GM23338 (cell line): ENCODE measurements at regions not wholly inside any gene's neighbourhood (a gene's known extent, or its start where the extent isn't known, plus 50 kb on each side); places are given as distances from the start of the nearest gene placed in this dataset.

Experiments used
- ATAC-seq: fragments of 200-7000 bp; cut with Tn5 transposase; 3 replicates; pipeline ENCODE4 v1.9.1; 2020
- DNase-seq: peaks from one replicate; pipeline ENCODE4 v3.0.0-alpha.2; 2015; ENCODE audit warnings: low spot score
- H2AFZ ChIP-seq: fragments of 200-600 bp; sonication (generic); 2 replicates; pipeline ENCODE4 v1.8.0; 2016; ENCODE audit warnings: antibody characterized with exemption, mild to moderate bottlenecking, moderate library complexity
- H3F3A ChIP-seq: fragments of 200-600 bp; sonication (generic); replicated peaks from 2 replicates; pipeline ENCODE4 v1.8.0; 2017; ENCODE audit warnings: antibody characterized with exemption, mixed run types, low read depth
- H3K27ac ChIP-seq: fragments of 200-600 bp; sonication (generic); 2 replicates; pipeline ENCODE4 v1.6.1; 2016; ENCODE audit warnings: low read depth
- H3K27me3 ChIP-seq: fragments of 200-600 bp; sonication (generic); 2 replicates; pipeline ENCODE4 v1.8.0; 2016; ENCODE audit warnings: mild to moderate bottlenecking, mixed run types, moderate library complexity; ENCODE audit not compliant: insufficient read depth
- H3K36me3 ChIP-seq: fragments of 200-600 bp; sonication (generic); 2 replicates; pipeline ENCODE4 v1.8.0; 2016; ENCODE audit warnings: mild to moderate bottlenecking; ENCODE audit not compliant: insufficient read depth
- H3K4me1 ChIP-seq: fragments of 200-600 bp; sonication (generic); 2 replicates; pipeline ENCODE4 v1.8.0; 2016; ENCODE audit warnings: mild to moderate bottlenecking, moderate library complexity; ENCODE audit not compliant: insufficient read depth
- H3K4me2 ChIP-seq: fragments of 200-600 bp; sonication (generic); 2 replicates; pipeline ENCODE4 v1.7.1; 2017; ENCODE audit warnings: mixed run types
- H3K4me3 ChIP-seq: fragments of 200-600 bp; sonication (generic); 2 replicates; pipeline ENCODE4 v1.6.1; 2016; ENCODE audit warnings: mixed run types
- H3K79me2 ChIP-seq: fragments of 200-600 bp; sonication (generic); replicated peaks from 2 replicates; pipeline ENCODE4 v1.8.0; 2017; ENCODE audit warnings: mild to moderate bottlenecking; ENCODE audit not compliant: insufficient read depth
- H3K9me2 ChIP-seq: fragments of 200-600 bp; sonication (generic); 2 replicates; pipeline ENCODE4 v1.8.0; 2017; ENCODE audit not compliant: insufficient read depth
- H4K20me1 ChIP-seq: fragments of 200-600 bp; sonication (generic); replicated peaks from 2 replicates; pipeline ENCODE4 v1.8.0; 2017; ENCODE audit warnings: mild to moderate bottlenecking; ENCODE audit not compliant: insufficient read depth
- H3K27ac Mint-ChIP-seq: 2 replicates; pipeline ENCODE4 v1.8.0; 2020; ENCODE audit warnings: inconsistent platforms, mild to moderate bottlenecking, moderate library complexity, mixed read lengths
- H3K27me3 Mint-ChIP-seq: 3 replicates; pipeline ENCODE4 v1.8.0; 2022; ENCODE audit warnings: low read depth, mild to moderate bottlenecking, moderate library complexity, mixed read lengths, inconsistent platforms; ENCODE audit not compliant: insufficient read depth, poor library complexity
- H3K36me3 Mint-ChIP-seq: 3 replicates; pipeline ENCODE4 v1.8.0; 2021; ENCODE audit warnings: low read depth, mild to moderate bottlenecking, inconsistent platforms, moderate library complexity, mixed read lengths
- H3K4me1 Mint-ChIP-seq: 3 replicates; pipeline ENCODE4 v1.8.0; 2020; ENCODE audit warnings: mild to moderate bottlenecking, inconsistent platforms, mixed read lengths
- H3K4me3 Mint-ChIP-seq: 3 replicates; pipeline ENCODE4 v1.8.0; 2021; ENCODE audit warnings: moderate library complexity, mild to moderate bottlenecking, inconsistent platforms, mixed read lengths
- H3K9me3 Mint-ChIP-seq: 3 replicates; pipeline ENCODE4 v1.8.0; 2020; ENCODE audit warnings: moderate library complexity, mild to moderate bottlenecking, inconsistent platforms, mixed read lengths
- EZH2 ChIP-seq: fragments of 200-600 bp; sonication (generic); IDR thresholded peaks from one replicate; pipeline ENCODE4 v1.8.0; 2017; ENCODE audit warnings: antibody characterized with exemption, mild to moderate bottlenecking, low read depth; ENCODE audit not compliant: unreplicated experiment
- JUNB ChIP-seq: IDR thresholded peaks from one replicate; pipeline ENCODE4 v1.6.1; 2016; ENCODE audit warnings: antibody characterized with exemption; ENCODE audit not compliant: unreplicated experiment
- ZNF331 ChIP-seq: fragments of 250-450 bp; sonication (Bioruptor Pico); IDR thresholded peaks from 2 replicates; pipeline ENCODE4 v1.5.0; 2020; ENCODE audit warnings: low read depth, mild to moderate bottlenecking, moderate library complexity
- TF ChIP-seq, protein P1 (sequence below): fragments of 250-450 bp; sonication (Bioruptor Pico); IDR thresholded peaks from 2 replicates; pipeline ENCODE4 v1.5.0; 2020; ENCODE audit warnings: mild to moderate bottlenecking, moderate library complexity
- TF ChIP-seq, protein P2 (sequence below): IDR thresholded peaks from one replicate; pipeline ENCODE4 v1.6.1; 2018; ENCODE audit warnings: antibody characterized with exemption; ENCODE audit not compliant: unreplicated experiment

DNA sequence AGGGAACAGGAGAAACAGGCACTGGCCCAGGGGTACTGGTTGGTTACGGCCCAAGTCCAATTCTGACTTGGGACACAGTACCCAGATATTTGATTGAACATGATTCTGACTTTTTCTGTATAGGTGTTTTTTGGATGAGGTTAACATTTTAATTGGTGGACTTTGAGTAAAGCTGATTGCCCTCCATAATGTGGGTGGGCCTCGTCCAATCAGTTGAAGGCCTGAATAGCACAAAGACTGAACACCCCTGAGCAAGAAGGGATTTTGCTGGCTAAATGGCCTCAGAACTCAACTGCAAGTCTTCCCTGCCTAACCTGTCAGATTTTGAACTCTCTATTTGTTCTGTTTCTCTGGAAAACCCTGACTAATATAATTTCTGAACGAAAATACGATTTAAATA, 222.6 kb downstream of the TEX36 start:
- no peak for ATAC-seq
- Histone ChIP-seq H3K4me2 (no peak overlapping the region), H3K4me1 (peaks cover 21% of the 10 kb centered on the region), H3K27me3 (peaks cover 6% of the 10 kb centered on the region; the same call in 1 of the 2 replicates), H3K4me3 (no peak overlapping the region), H4K20me1 (no peaks in the 10 kb centered on the region; the same call in 1 of the 2 replicates), H3K9me2 (peaks cover 8% of the 10 kb centered on the region), H3K79me2 (no peaks in the 10 kb centered on the region), H3K27ac (no peak overlapping the region), H3F3A (no peaks in the 10 kb centered on the region), H2AFZ (no peak overlapping the region), H3K36me3 (no peaks in the 10 kb centered on the region)
- TF ChIP-seq, protein P1, sequence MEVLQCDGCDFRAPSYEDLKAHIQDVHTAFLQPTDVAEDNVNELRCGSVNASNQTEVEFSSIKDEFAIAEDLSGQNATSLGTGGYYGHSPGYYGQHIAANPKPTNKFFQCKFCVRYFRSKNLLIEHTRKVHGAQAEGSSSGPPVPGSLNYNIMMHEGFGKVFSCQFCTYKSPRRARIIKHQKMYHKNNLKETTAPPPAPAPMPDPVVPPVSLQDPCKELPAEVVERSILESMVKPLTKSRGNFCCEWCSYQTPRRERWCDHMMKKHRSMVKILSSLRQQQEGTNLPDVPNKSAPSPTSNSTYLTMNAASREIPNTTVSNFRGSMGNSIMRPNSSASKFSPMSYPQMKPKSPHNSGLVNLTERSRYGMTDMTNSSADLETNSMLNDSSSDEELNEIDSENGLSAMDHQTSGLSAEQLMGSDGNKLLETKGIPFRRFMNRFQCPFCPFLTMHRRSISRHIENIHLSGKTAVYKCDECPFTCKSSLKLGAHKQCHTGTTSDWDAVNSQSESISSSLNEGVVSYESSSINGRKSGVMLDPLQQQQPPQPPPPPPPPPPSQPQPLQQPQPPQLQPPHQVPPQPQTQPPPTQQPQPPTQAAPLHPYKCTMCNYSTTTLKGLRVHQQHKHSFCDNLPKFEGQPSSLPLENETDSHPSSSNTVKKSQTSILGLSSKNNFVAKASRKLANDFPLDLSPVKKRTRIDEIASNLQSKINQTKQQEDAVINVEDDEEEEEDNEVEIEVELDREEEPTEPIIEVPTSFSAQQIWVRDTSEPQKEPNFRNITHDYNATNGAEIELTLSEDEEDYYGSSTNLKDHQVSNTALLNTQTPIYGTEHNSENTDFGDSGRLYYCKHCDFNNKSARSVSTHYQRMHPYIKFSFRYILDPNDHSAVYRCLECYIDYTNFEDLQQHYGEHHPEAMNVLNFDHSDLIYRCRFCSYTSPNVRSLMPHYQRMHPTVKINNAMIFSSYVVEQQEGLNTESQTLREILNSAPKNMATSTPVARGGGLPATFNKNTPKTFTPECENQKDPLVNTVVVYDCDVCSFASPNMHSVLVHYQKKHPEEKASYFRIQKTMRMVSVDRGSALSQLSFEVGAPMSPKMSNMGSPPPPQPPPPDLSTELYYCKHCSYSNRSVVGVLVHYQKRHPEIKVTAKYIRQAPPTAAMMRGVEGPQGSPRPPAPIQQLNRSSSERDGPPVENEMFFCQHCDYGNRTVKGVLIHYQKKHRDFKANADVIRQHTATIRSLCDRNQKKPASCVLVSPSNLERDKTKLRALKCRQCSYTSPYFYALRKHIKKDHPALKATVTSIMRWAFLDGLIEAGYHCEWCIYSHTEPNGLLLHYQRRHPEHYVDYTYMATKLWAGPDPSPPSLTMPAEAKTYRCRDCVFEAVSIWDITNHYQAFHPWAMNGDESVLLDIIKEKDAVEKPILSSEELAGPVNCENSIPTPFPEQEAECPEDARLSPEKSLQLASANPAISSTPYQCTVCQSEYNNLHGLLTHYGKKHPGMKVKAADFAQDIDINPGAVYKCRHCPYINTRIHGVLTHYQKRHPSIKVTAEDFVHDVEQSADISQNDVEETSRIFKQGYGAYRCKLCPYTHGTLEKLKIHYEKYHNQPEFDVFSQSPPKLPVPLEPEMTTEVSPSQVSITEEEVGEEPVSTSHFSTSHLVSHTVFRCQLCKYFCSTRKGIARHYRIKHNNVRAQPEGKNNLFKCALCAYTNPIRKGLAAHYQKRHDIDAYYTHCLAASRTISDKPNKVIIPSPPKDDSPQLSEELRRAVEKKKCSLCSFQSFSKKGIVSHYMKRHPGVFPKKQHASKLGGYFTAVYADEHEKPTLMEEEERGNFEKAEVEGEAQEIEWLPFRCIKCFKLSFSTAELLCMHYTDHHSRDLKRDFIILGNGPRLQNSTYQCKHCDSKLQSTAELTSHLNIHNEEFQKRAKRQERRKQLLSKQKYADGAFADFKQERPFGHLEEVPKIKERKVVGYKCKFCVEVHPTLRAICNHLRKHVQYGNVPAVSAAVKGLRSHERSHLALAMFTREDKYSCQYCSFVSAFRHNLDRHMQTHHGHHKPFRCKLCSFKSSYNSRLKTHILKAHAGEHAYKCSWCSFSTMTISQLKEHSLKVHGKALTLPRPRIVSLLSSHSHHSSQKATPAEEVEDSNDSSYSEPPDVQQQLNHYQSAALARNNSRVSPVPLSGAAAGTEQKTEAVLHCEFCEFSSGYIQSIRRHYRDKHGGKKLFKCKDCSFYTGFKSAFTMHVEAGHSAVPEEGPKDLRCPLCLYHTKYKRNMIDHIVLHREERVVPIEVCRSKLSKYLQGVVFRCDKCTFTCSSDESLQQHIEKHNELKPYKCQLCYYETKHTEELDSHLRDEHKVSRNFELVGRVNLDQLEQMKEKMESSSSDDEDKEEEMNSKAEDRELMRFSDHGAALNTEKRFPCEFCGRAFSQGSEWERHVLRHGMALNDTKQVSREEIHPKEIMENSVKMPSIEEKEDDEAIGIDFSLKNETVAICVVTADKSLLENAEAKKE (CRISPR knock-in tag) = no peak
- TF ChIP-seq EZH2 = no peak
- TF ChIP-seq JUNB = no peak
- TF ChIP-seq, protein P2, sequence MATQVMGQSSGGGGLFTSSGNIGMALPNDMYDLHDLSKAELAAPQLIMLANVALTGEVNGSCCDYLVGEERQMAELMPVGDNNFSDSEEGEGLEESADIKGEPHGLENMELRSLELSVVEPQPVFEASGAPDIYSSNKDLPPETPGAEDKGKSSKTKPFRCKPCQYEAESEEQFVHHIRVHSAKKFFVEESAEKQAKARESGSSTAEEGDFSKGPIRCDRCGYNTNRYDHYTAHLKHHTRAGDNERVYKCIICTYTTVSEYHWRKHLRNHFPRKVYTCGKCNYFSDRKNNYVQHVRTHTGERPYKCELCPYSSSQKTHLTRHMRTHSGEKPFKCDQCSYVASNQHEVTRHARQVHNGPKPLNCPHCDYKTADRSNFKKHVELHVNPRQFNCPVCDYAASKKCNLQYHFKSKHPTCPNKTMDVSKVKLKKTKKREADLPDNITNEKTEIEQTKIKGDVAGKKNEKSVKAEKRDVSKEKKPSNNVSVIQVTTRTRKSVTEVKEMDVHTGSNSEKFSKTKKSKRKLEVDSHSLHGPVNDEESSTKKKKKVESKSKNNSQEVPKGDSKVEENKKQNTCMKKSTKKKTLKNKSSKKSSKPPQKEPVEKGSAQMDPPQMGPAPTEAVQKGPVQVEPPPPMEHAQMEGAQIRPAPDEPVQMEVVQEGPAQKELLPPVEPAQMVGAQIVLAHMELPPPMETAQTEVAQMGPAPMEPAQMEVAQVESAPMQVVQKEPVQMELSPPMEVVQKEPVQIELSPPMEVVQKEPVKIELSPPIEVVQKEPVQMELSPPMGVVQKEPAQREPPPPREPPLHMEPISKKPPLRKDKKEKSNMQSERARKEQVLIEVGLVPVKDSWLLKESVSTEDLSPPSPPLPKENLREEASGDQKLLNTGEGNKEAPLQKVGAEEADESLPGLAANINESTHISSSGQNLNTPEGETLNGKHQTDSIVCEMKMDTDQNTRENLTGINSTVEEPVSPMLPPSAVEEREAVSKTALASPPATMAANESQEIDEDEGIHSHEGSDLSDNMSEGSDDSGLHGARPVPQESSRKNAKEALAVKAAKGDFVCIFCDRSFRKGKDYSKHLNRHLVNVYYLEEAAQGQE = no peak
- no peak for TF ChIP-seq ZNF331 (CRISPR knock-in tag)
- DNase-seq = no peak
- no peak overlapping the region for H3K4me3 Mint-ChIP-seq
- H3K27me3 Mint-ChIP-seq = no peaks in the 10 kb centered on the region
- H3K9me3 Mint-ChIP-seq = no peaks in the 10 kb centered on the region
- H3K27ac Mint-ChIP-seq = no peak overlapping the region
- H3K4me1 Mint-ChIP-seq = peaks cover 12% of the 10 kb centered on the region
- no peaks in the 10 kb centered on the region for H3K36me3 Mint-ChIP-seq
